NCI-H82 (cell line): ENCODE measurements at regions not wholly inside any gene's neighbourhood (a gene's known extent, or its start where the extent isn't known, plus 50 kb on each side); places are given as distances from the start of the nearest gene placed in this dataset.

Experiments used
- DNase-seq: peaks from one replicate; lab custom pipeline; 2025; lab: John Stamatoyannopoulos, UW

- DNase-seq, result no peak
Measured at GRCh38 chr3:139732729-139733128, 55.0 kb upstream of the NMNAT3 start.

GRCh38 chr3:139729300-139729699 lies 51.5 kb upstream of the NMNAT3 start:
- peak; percentile 41 for DNase-seq

GRCh38 chr3:139728414-139728813 lies 50.6 kb upstream of the NMNAT3 start:
- DNase-seq, result no peak
